GM21529 (cell line): ENCODE measurements at regions not wholly inside any gene's neighbourhood (a gene's known extent, or its start where the extent isn't known, plus 50 kb on each side); places are given as distances from the start of the nearest gene placed in this dataset.
"Not testable (repeated sequence)": the region's sequence is repeated elsewhere in the genome, so short reads cannot be mapped to it uniquely, and the experiment has no call there.

Experiments used
- ATAC-seq: cut with Tn5 transposase; IDR thresholded peaks from one replicate; pipeline ENCODE4 v1.9.1; 2021; ENCODE audit not compliant: unreplicated experiment

DNA sequence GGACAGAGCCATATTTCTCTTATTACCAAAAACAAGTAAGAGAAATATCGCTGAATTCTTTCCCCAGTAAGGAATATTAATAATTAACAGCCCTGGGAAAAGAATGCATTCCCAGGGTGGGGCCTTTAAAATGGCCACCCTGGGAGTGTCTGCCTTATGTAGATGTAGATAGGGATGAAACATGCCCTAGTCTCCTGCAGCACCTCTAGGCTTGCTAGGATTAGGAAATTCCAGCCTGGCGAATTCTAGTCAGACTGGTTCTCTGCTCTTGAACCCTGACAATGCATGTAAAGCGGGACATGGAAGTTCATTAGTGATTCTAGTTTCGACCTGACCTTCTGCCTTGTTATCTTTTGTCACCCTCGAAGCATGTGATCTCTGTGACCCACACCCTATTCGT lies 405.2 kb upstream of the MAP2 start:
- not testable (repeated sequence) for ATAC-seq

DNA sequence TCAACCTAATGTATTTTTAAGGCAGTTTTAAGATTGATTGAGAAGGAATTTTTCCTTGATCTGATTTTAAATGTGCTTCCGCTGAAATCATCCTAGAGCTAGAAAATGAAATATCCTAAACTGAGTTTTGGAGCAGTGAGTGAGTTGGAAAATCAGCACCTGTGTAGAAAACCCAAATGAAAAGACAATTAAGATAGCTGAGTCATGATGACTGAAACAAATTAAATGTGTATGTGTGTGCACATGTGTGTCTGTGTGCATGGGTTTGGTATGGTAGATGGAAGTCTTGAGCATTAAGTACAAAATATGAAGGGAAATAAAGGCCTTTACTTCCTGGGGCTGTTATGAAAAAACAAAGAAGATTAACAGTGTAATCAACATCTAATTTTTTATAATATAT lies 394.6 kb upstream of the MAP2 start:
- no peak for ATAC-seq

DNA sequence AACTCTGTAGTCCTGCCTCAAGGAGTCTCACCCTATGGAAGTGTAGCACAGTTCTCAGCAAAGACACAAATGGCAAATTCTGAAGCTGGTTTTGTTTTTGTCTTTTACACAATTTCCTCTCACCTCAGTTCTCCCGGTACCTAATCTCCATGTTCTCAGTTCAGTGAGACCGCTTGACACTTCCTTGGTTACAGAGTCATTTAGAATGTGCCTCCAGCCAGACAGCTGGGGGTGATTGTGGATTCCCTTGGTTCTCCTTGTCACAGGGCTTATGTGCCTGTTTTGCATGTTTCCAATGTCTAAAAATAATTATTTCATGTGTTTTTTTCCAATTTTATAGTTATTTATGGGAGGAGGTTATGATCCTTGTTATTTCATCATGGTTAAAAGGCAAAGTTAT lies 379.5 kb upstream of the MAP2 start:
- ATAC-seq: no peak

DNA sequence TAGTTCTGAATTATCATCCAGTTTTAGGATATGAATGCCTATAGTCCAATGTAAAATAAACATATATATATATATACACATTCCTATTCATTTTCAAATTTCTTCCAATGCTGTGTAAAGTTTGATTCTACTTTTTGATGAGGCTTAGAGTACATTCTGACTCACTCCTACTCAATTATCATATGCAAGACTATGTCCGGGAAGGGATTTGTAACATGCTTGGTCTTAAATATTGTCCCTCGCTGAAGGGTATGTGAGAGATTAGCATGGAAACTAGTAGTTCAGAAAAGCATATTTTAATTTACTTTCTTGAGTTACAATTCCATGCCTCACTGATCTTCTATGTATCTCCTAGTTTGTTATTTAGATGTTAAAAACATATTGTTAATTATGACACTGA lies 377.7 kb upstream of the MAP2 start:
- ATAC-seq: no peak

DNA sequence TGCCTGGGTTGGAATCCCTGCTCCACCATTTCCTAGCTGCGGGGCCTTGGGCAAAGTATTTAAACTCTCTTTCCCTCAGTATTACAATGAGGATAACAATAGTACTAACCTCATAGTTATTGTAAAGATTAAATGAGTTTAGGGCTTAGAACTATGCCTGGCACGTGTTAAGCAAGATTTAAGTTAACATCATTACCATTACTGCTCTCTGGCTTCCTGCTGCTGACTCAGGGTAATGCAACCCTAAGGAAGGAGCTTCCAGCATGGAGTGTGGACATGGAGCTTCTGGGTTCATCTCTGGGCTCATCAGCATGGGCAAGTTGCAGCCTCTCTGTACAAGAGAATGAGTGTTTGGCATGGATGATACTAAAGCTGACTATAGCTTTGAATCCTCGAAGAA lies 374.2 kb upstream of the MAP2 start:
- ATAC-seq: no peak

DNA sequence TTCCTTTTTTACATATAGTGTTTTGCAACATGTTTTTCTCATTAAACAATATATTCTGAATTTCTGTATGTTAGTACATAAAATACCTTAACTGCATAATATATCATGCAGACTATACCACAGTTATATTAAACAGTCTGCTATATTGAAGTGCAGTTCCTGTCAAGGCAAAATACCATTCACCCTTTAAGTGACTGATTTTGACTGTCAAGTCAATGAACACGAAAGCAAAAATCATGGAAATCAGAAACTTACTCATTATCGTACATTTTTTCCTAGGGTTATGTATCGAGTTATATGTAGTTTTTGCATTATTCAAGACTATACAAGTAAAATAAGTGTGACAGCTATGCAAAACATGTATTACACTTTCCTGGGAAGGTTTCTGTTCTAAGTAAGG lies 361.6 kb upstream of the MAP2 start:
- ATAC-seq: no peak

DNA sequence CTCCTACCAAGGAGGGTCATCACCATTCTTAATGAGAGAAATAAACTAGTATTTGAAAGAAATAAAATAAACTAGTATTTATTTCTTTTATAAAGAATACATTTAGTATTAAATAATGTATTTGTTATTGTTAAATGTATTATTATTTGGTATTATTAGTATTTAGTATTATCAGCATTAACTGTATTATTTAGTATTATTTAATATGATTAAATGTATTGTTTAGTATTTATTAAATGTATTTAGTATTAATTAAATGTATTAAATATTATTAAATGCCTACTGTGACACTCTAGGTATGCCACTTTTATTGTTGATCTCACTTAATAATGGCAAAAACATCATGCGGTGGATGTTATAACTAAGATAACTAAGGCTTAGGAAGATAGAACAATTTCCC lies 353.6 kb upstream of the MAP2 start:
- no peak for ATAC-seq

DNA sequence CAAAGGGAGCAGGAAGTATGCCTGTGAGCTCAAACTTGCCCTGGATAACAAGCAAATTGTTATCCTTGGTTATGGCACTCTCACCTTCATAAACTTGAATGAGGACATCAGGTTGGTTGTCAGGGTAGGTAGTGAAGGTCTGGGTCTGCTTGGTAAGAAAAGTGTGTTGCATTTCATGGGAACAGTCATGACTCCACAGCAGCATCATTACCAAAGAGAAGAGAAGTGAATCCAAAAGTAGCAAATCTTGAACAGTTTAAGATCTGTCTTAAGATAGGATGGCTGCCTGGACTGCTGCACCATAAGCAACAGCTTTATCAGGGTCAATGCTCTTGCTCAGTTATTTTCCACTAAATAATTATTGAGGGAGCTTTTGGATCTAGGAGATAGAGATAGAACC lies 350.7 kb upstream of the MAP2 start:
- no peak for ATAC-seq

DNA sequence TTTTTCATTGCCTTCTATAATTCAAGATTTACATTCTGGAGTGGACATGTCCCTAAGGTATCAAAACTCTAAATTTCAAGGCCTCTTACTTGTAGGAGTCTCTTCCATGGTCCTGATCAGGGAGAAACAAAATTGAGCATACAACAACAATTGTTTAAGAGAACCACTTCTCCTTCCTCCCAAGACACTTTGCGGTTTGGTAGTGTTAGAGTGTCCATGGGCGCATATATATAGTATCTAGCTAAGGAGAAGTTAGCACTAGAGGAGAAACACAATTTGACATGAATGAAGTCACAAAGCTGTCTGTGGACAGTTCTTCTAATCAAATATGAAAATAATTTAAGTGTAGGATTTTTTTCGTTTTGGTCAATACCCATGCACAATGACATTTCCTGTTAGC lies 349.1 kb upstream of the MAP2 start:
- no peak for ATAC-seq

DNA sequence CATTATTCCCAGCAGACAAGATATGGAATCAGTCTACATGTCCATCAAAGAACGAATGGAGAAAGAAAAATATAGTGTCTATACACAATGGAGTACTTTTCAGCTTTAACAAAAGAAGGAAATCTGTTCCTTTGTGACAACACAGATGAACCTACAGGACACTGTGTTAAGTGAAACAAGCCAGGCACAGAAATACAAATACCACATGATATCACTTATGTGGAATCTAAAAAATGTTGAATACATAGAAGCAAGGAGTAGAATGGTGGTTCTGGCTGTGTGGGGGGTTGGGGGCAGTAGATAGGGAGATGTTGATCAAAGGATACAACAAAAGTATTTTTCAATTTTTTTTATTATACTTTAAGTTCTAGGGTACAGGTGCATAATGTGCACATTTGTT lies 347.7 kb upstream of the MAP2 start:
- no peak for ATAC-seq

DNA sequence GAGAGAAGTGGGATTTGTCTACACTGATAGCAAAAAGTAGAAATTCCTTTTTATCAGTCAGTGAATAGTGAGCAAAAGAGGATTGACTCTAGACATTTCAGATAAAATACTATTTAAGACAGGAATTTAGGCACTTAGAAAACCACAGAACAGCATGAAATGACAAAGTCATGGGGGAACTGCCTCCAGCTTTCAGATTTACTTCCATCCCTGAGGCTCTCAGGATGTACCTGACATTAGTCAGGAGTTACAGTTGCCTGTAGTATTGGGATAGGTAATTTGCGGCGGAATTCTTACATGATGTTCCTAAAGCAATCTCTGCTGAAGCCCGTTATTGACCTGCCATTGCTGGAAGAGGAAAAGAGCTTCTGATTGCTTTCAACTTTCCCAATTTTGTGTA lies 337.1 kb upstream of the MAP2 start:
- no peak for ATAC-seq

DNA sequence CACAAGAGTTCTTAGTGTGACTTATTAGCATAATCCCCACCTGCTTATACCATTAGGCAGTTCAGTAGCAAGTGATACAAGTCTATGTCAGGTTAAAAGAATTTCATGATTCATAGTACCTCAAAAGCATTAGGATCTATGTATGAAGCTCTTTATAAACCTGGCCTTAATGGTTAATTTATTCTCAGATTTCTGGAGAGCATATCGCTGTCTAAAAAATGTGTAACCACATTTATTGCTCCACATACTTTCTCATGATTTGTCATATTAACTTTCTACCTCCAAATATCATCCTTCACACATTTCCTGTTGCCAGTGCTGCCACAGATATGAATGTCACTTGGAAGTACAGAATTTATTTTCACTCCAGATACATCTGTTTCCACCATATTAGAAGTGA lies 332.8 kb upstream of the MAP2 start:
- ATAC-seq: no peak

DNA sequence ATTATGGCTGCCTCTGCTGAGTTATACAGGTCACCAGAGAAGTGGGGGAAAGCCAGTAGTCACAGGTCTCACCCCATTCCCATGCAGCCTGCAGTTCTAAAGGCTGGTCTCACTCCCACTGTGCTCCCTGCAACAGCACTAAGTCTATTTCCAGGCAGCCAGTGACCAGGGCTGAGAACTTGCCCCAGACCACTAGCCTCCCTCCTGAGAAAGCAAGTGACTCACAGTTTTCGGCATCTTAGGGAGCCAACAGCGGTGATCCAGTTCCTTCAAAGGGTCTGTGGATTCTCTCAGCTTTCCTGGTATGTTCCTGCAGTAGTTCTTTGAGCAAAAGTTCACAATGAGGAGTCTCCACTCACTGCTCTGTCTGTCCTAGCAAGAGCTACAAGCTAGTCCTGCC lies 329.6 kb upstream of the MAP2 start:
- ATAC-seq: no peak

DNA sequence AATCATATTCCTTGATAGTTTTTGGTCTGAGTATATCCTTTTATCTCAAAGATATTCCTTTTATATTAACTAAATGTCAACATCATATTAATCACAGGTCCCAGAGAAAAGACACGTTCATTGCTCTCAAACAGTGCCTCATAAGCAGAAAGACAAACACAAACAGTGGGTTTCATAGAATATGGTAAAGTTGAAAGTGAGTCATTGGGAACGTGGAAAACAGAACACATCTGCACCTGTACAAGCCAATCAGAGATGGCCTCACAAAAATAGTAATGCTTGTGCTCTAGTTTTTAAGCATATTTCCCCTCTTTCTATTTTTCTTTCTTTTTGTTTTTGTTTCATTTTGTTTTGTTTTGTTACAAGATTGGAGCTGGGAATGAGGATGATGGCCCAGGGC lies 328.4 kb upstream of the MAP2 start:
- ATAC-seq: no peak

DNA sequence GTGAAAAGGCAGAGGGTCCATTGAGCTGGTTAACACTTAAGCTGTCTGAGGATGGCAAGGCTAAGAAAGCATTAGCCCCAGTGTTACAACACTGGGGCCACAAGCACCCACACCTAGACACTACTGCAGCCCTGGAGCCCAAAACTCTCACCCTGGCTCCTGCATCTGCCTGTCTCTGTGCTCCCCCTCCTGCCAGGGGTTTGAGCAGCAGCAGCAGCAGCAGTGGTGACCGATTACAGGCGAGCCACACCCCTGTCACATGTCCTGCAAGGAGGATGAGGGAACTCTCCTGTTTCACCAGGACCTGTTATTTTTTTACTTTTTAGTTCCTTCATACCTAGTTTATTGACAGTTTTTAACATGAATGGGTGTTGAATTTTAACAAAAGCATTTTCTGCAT lies 326.7 kb upstream of the MAP2 start:
- no peak for ATAC-seq

DNA sequence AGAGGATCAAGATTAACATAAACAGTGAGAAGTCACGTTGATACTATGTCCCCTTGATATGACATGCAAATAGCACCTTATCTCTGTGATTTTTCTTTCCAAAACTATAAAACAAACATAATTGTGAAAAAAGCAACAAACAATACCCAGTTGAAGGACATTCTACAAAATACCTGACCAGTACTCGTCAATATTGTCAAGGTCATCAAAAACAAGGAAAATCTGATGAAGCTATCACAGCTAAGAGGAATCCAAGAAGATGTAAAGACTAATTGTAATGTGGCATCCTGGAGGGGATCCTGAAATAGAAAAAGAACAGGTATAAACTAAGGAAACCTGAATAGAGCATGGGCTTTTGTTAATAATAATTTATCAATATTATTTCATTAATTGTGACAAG lies 321.5 kb upstream of the MAP2 start:
- ATAC-seq: no peak

DNA sequence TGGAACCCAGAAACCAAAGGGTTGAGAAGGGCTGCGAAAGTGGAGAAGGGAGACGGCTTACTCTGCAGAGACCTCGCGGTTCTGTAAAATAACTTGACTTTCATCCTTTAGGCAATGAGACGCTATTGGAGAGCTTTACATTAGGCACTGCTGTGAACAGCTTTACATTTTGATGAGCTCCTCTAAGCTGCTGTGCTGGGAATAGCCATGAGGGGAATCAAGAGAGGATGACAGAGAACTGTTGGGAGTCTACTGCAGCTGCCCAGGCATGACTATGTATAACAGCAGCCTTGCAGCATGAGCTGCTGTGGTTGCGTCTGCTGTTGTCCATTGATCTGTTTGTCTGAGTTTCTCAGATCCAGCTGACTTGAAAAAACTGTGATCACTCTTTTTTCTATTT lies 310.8 kb upstream of the MAP2 start:
- no peak for ATAC-seq

DNA sequence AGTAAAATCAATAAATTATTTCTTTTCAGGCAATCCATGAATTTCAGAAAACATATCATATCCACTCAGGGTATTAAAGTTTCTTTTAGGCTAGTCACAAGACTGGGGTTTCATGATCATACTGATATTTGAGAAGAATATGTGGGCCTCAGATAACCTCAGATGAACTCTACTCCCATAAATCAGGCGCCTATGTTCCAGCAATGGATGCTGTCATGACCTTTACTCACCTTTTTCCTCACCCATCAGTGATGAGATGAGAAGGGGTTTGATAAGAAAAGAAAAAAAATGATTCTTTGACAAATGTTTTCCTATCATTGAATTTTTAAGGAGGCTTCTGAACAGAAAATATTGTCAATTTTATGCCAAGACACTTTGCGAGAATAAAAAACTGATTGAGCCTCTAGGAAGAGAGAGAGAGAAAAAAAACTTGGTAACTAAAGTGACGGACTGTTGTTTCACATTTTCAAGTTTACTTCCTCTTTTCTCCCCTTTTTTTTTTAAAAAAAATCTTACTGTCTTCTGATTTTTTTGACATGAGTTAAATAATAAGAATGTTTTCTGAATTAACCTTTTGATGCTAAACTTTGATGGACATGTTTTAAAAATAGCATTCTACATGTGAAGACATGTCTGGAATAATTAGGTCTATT lies 309.1 kb upstream of the MAP2 start:
- ATAC-seq: no peak

DNA sequence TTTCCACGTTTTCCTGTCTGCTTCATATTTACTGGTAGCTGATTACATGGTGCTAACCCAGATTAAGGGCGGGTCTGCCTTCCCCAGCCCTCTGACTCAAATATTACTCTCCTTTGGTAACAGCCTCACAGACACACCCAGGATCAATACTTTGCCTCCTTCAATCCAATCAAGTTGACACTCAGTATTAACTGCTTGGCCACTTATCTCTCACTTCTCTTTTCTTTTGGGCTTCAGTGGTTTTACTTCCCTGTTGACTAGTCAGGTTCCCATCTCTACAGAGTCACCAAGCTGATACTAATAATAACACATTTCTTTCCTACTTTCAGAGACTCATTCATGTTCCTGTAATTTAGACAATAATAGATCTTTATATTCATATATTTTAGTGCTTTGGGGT lies 302.2 kb upstream of the MAP2 start:
- peak; percentile 97 for ATAC-seq

DNA sequence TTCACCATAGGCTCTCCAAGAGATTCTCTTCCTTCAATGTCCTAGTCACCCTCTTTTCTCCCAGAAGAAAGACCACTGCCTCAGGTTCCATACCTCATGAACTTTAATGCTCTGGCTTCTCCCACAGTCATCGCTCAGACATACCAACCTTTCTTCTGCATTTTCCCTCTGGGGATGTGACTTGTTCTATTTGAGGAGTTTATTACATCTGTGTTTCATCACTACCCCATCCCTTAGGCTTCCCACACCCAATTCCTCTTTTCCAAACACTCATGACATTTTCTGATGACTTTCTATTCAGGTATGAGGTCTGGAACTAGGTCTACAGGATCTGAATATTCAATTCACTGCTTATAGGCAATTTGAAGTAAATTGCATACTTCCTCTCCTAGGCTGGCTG lies 298.6 kb upstream of the MAP2 start:
- ATAC-seq: no peak

DNA sequence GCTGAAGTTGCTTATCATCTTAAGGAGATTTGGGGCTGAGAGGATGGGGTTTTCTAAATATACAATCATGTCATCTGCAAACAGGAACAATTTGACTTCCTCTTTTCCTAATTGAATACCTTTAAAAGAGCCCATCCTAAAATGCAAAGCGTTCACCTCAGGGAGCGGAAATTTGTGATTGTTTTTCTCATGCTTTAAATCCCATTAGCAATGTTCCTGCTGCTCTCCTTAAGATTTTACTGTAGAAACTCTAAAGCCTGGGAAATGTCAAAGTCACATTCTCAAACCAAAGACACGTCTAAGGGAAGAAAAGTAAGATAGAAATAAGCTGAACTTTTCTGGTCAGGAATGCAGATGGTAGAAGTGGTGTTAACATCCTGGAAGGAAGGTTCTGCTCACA lies 285.8 kb upstream of the MAP2 start:
- no peak for ATAC-seq

DNA sequence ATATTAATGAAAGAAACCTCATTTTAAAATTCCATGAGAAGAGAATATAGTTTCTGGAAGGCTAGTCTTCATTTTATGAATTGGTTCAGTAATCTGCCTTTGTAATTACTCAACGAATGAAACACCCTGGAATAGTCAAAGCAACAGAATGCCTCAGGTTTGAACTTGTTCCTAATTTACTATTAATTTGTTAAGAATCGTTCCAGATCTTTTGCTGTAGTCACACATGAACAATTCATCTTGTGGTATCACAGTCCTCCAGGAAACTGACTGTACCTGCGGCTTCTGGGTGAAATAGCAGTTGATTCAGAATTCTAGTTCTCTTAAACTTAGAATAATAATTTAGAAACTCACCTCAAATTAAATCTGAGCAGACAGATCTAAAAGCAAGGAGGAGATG lies 282.7 kb upstream of the MAP2 start:
- ATAC-seq: no peak

DNA sequence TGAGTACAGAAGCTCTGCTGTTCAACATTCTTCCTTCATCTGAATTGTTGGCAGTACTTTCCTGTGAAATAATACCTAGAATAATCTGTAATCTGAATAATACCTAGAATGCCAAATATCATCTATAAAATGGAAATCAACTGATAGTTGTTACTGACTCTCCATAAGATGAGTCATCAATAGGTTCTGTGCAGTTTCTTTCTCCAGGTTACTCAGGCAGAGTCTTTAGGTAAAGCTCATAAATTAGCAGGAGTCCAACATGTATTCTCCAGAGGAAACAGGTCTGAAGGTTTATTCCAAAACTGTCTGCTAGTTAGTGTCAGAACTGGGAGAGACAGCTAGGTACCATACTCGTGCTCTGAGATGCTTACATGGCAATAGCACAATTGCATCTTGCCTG lies 282.0 kb upstream of the MAP2 start:
- ATAC-seq: no peak

DNA sequence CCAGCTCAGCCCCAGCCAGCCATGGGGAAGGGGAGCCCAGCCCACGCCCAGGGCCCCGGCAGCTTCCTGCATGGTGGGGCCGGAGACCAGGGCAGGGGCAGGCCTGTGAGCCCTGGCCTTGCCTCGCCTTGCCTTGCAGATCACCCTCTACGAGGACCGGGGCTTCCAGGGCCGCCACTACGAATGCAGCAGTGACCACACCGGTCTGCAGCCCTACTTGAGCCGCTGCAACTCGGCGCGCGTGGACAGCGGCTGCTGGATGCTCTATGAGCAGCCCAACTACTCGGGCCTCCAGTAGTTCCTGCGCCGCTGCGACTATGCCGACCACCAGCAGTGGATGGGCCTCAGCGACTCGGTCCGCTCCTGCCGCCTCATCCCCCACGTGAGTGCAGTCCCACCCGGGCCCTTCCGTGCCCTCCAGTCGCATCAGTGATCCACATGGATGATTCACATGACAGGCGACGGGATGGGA lies 278.6 kb upstream of the MAP2 start:
- not testable (repeated sequence) for ATAC-seq
